ENCODE measurements at regions not wholly inside any gene's neighbourhood (a gene's known extent, or its start where the extent isn't known, plus 50 kb on each side); places are given as distances from the start of the nearest gene placed in this dataset.

DNA sequence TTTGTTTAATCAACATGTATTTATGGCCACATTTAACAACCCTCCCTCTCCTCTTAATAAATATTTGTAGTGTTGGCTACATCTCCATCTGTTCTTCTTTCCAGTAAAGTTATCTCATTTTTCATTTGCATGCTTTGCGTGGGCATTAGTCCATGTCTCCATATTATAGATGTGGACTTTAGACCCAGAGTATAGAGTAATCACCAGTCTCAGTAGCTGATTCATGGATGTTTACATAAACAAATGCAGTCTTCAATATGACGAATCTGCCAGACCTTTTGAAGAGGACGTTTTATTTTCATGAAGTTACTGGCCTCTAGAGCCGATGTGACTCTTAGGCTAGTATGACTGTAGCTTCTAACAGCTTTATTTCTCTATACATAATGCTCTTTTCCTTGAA lies 1546.2 kb downstream of the OLFM4 start:
- Histone ChIP-seq H3K27me3 (ENCODE audit: control insufficient read depth in 2 of 2, insufficient read depth in 2 of 2, low read length in 2 of 2) (no peaks in the 10 kb centered on the region), H3K9me1 (replicated peaks; ENCODE audit: control insufficient read depth, extremely low read depth, insufficient read depth, low read length) (no peaks in the 10 kb centered on the region), H3K4me2 (ENCODE audit: insufficient read depth, low read length) (no peak overlapping the region), H4K20me1 (replicated peaks; ENCODE audit: control insufficient read depth, extremely low read depth, insufficient read depth, low read length) (no peaks in the 10 kb centered on the region), H3K9ac (replicated peaks; ENCODE audit: extremely low read depth, insufficient read depth, low read length) (no peak overlapping the region), H2AFZ (ENCODE audit: low read depth, low read length) (no peak overlapping the region), H3K79me2 (ENCODE audit: control insufficient read depth, insufficient read depth, low read length) (no peaks in the 10 kb centered on the region), H3K4me3 (replicated peaks in 1 of 3; ENCODE audit: insufficient read depth in 1 of 3, low read depth in 1 of 3, low read length in 3 of 3) (no peak overlapping the region), H3K27ac (ENCODE audit: insufficient read depth, low read depth, low read length) (no peak overlapping the region), H3K36me3 (ENCODE audit: control insufficient read depth in 2 of 2, extremely low read depth in 1 of 2, insufficient read depth in 2 of 2, low read length in 2 of 2) (no peaks in the 10 kb centered on the region), H3K9me3 (replicated peaks; ENCODE audit: control insufficient read depth, insufficient read depth, low read length) (peaks cover 2% of the 10 kb centered on the region), H3K4me1 (ENCODE audit: control insufficient read depth, extremely low read depth, insufficient read depth, low read length) (no peaks in the 10 kb centered on the region)
- dilution Hi-C loops (cut with MboI; ENCODE audit: extremely low pct_ligation_motif_present, low sequenced_read_pairs) (no loop called here), intact Hi-C loops (cut with micrococcal nuclease) (no loop called here)
- CTCF ChIA-PET, result no interaction called here
- FAIRE-seq (no peak), DNase-seq (ENCODE audit: low read depth, low spot score) (no peak)
- POLR2A ChIA-PET, result no interaction called here
- BruUV-seq (replicated peaks), result no TSS peak
- TF ChIP-seq MYC (IDR thresholded peaks at IDR 0.05; ENCODE audit: low read depth, low read length) (no peak), JUN (IDR thresholded peaks at IDR 0.05; ENCODE audit: borderline replicate concordance, insufficient read depth, insufficient read length, low read depth) (no peak), FOS (IDR thresholded peaks at IDR 0.05; ENCODE audit: borderline replicate concordance, insufficient read depth, low read length) (no peak)

DNA sequence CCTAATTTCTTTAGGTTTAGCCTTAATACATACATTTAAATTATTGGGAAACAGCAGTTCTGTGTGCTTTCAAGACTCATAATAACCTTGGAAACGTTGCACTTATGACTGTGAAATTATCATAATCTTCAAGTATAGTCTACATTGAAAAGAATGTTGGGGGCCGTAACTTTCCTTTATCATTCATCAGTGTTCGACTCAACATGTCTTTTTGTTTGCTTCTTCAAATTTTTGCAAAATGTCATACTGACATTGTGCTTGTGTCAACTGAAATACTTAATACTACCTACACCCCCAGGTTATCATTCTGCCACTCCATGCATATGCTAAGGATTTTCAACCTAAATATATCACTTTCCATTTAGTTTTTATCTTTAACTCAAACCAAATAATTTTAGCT lies 1562.9 kb downstream of the OLFM4 start:
- no peak overlapping the region for H3K4me2 ChIP-seq (ENCODE audit: insufficient read depth, low read length)
- peaks cover 5% of the 10 kb centered on the region for H3K9me3 ChIP-seq (replicated peaks; ENCODE audit: control insufficient read depth, insufficient read depth, low read length)
- DNase-seq (ENCODE audit: low read depth, low spot score) (no peak), FAIRE-seq (no peak)
- H3K4me3 ChIP-seq (replicated peaks in 1 of 3; ENCODE audit: insufficient read depth in 1 of 3, low read depth in 1 of 3, low read length in 3 of 3), result no peak overlapping the region
- H3K4me1 ChIP-seq (ENCODE audit: control insufficient read depth, extremely low read depth, insufficient read depth, low read length), result no peaks in the 10 kb centered on the region
- no peaks in the 10 kb centered on the region for H3K36me3 ChIP-seq (ENCODE audit: control insufficient read depth in 2 of 2, extremely low read depth in 1 of 2, insufficient read depth in 2 of 2, low read length in 2 of 2)
- intact Hi-C loops (cut with micrococcal nuclease) (no loop called here), dilution Hi-C loops (cut with MboI; ENCODE audit: extremely low pct_ligation_motif_present, low sequenced_read_pairs) (no loop called here)
- H3K9me1 ChIP-seq (replicated peaks; ENCODE audit: control insufficient read depth, extremely low read depth, insufficient read depth, low read length), result no peaks in the 10 kb centered on the region
- no peaks in the 10 kb centered on the region for H4K20me1 ChIP-seq (replicated peaks; ENCODE audit: control insufficient read depth, extremely low read depth, insufficient read depth, low read length)
- H3K79me2 ChIP-seq (ENCODE audit: control insufficient read depth, insufficient read depth, low read length), result no peaks in the 10 kb centered on the region
- CTCF ChIA-PET, result no interaction called here
- BruUV-seq (replicated peaks), result no TSS peak
- H3K27me3 ChIP-seq (ENCODE audit: control insufficient read depth in 2 of 2, insufficient read depth in 2 of 2, low read length in 2 of 2), result no peaks in the 10 kb centered on the region
- H2AFZ ChIP-seq (ENCODE audit: low read depth, low read length), result no peak overlapping the region
- POLR2A ChIA-PET, result no interaction called here
- H3K27ac ChIP-seq (ENCODE audit: insufficient read depth, low read depth, low read length), result no peak overlapping the region
- no peak overlapping the region for H3K9ac ChIP-seq (replicated peaks; ENCODE audit: extremely low read depth, insufficient read depth, low read length)
- no peak for TF ChIP-seq GATA2 (IDR thresholded peaks at IDR 0.05; ENCODE audit: insufficient read depth, insufficient read length, low read depth, low read length)
- TF ChIP-seq MAX (IDR thresholded peaks at IDR 0.05; ENCODE audit: insufficient read depth, insufficient read length), result no peak
- no peak for TF ChIP-seq JUN (IDR thresholded peaks at IDR 0.05; ENCODE audit: borderline replicate concordance, insufficient read depth, insufficient read length, low read depth)
- TF ChIP-seq POLR2AphosphoS5 (IDR thresholded peaks at IDR 0.05; ENCODE audit: insufficient read depth, low read depth, low read length), result no peak
- TF ChIP-seq MYC (IDR thresholded peaks at IDR 0.05; ENCODE audit: low read depth, low read length), result no peak
- no peak for TF ChIP-seq EZH2 (IDR thresholded peaks at IDR 0.05; ENCODE audit: borderline replicate concordance, low read depth, low read length, severe bottlenecking)
- no peak for TF ChIP-seq POLR2A (IDR thresholded peaks at IDR 0.05; ENCODE audit: low read depth, low read length)
- TF ChIP-seq FOS (IDR thresholded peaks at IDR 0.05; ENCODE audit: borderline replicate concordance, insufficient read depth, low read length), result no peak
